IMR-90 (cell line): ENCODE measurements at regions not wholly inside any gene's neighbourhood (a gene's known extent, or its start where the extent isn't known, plus 50 kb on each side); places are given as distances from the start of the nearest gene placed in this dataset.

Experiments used
- ATAC-seq: fragments of 200-7000 bp; cut with Tn5 transposase; 2 replicates; pipeline ENCODE4 v1.9.1; 2020; ENCODE audit warnings: low read depth, mild to moderate bottlenecking, moderate library complexity
- BruUV-seq: library from RNA; stranded (reverse); fragments of 400-500 nt; replicated peaks from 2 replicates; lab custom pipeline; 2021; lab: Mats Ljungman, UMichigan
- CTCF ChIA-PET: fragments of 300-600 bp; formaldehyde crosslinking; extraction: SDS; loops from one replicate; lab custom pipeline; 2021; ENCODE audit warnings: antibody characterized with exemption; lab: Yijun Ruan, JAX
- POLR2A ChIA-PET: fragments of 300-600 bp; sonication (Branson Sonifier 250); formaldehyde crosslinking; loops from one replicate; lab custom pipeline; 2022; ENCODE audit warnings: antibody characterized with exemption; ENCODE audit not compliant: unreplicated experiment; lab: Charles Lee
- DNase-seq: peaks from one replicate; pipeline ENCODE4 v3.0.0; 2013
- H2AFZ ChIP-seq: replicated peaks from 2 replicates; pipeline ENCODE3; 2013; ENCODE audit warnings: low read length, mild to moderate bottlenecking; ENCODE audit not compliant: poor library complexity
- H2AK5ac ChIP-seq: 2 replicates; pipeline ENCODE4 v1.6.1; 2013; ENCODE audit warnings: low read depth, low read length, inconsistent platforms
- H2AK9ac ChIP-seq: replicated peaks from 2 replicates; pipeline ENCODE3; 2013; ENCODE audit warnings: mild to moderate bottlenecking, low read depth, low read length, moderate library complexity; ENCODE audit not compliant: poor library complexity
- H2BK120ac ChIP-seq: 2 replicates; pipeline ENCODE4 v1.6.1; 2013; ENCODE audit warnings: low read depth, low read length, inconsistent platforms
- H2BK15ac ChIP-seq: 3 replicates; pipeline ENCODE4 v1.6.1; 2013; ENCODE audit warnings: low read depth, low read length, inconsistent platforms
- H2BK20ac ChIP-seq: 2 replicates; pipeline ENCODE4 v1.6.1; 2013; ENCODE audit warnings: low read depth, mild to moderate bottlenecking, inconsistent platforms, low read length, moderate library complexity
- H2BK5ac ChIP-seq: 2 replicates; pipeline ENCODE4 v1.6.1; 2013; ENCODE audit warnings: mild to moderate bottlenecking, low read depth, low read length, inconsistent platforms; ENCODE audit not compliant: poor library complexity, severe bottlenecking
- H3K14ac ChIP-seq: replicated peaks from 2 replicates; pipeline ENCODE4 v1.6.1; 2013; ENCODE audit warnings: low read depth, low read length, inconsistent platforms
- H3K18ac ChIP-seq: 2 replicates; pipeline ENCODE4 v1.6.1; 2013; ENCODE audit warnings: low read depth, low read length, control low read depth
- H3K23ac ChIP-seq: 2 replicates; pipeline ENCODE4 v1.6.1; 2013; ENCODE audit warnings: low read depth, low read length, inconsistent platforms
- H3K27ac ChIP-seq: 2 replicates; pipeline ENCODE4 v1.5.1; 2013; ENCODE audit warnings: mild to moderate bottlenecking, control low read depth, low read length; ENCODE audit not compliant: insufficient read depth
- H3K27me3 ChIP-seq: 2 replicates; pipeline ENCODE4 v1.6.1; 2013; ENCODE audit warnings: low read length; ENCODE audit not compliant: control insufficient read depth, insufficient read depth
- H3K36me3 ChIP-seq: 2 replicates; pipeline ENCODE4 v1.6.1; 2013; ENCODE audit warnings: low read length, mixed read lengths; ENCODE audit not compliant: control insufficient read depth, insufficient read depth
- H3K4ac ChIP-seq: 2 replicates; pipeline ENCODE4 v1.6.1; 2013; ENCODE audit warnings: low read depth, low read length, inconsistent platforms
- H3K4me1 ChIP-seq: 2 replicates; pipeline ENCODE4 v1.6.1; 2013; ENCODE audit warnings: low read length, mixed read lengths; ENCODE audit not compliant: control insufficient read depth, insufficient read depth
- H3K4me2 ChIP-seq: 2 replicates; pipeline ENCODE4 v1.6.1; 2013; ENCODE audit warnings: low read depth, mild to moderate bottlenecking, control low read depth, low read length, moderate library complexity
- H3K4me3 ChIP-seq: 2 replicates; pipeline ENCODE4 v1.5.1; 2013; ENCODE audit warnings: low read depth, mild to moderate bottlenecking, control low read depth, low read length, moderate library complexity; ENCODE audit not compliant: insufficient read depth
- H3K56ac ChIP-seq: 2 replicates; pipeline ENCODE4 v1.6.1; 2013; ENCODE audit warnings: low read length, inconsistent platforms; ENCODE audit not compliant: insufficient read depth; ENCODE audit errors: extremely low read depth
- H3K79me1 ChIP-seq, 2 experiments: 2 replicates each; pipeline ENCODE4 v1.6.1; 2013; ENCODE audit warnings: low read length in 2 of 2, inconsistent platforms in 1 of 2, low read depth in 1 of 2
- H3K9ac ChIP-seq: 2 replicates; pipeline ENCODE4 v1.6.1; 2013; ENCODE audit warnings: low read depth, low read length, control low read depth
- H3K9me1 ChIP-seq: 2 replicates; pipeline ENCODE4 v1.6.1; 2013; ENCODE audit warnings: low read length, inconsistent platforms; ENCODE audit not compliant: insufficient read depth
- H3K9me3 ChIP-seq: 2 replicates; pipeline ENCODE4 v1.6.1; 2013; ENCODE audit warnings: low read length; ENCODE audit not compliant: control insufficient read depth, insufficient read depth
- H4K20me1 ChIP-seq: 2 replicates; pipeline ENCODE4 v1.6.1; 2013; ENCODE audit warnings: low read length, inconsistent platforms; ENCODE audit not compliant: insufficient read depth
- H4K5ac ChIP-seq: 2 replicates; pipeline ENCODE4 v1.6.1; 2013; ENCODE audit warnings: mild to moderate bottlenecking, low read depth, low read length, control low read depth
- H4K8ac ChIP-seq, 2 experiments: 2 replicates each; pipeline ENCODE4 v1.6.1; 2013; ENCODE audit warnings: low read depth in 2 of 2, low read length in 2 of 2, control low read depth in 1 of 2, inconsistent platforms in 1 of 2
- H4K91ac ChIP-seq: 2 replicates; pipeline ENCODE4 v1.6.1; 2013; ENCODE audit warnings: low read depth, low read length, inconsistent platforms; ENCODE audit not compliant: insufficient read depth
- CEBPB ChIP-seq: IDR thresholded peaks from 2 replicates; pipeline ENCODE4 v1.6.1; 2012; ENCODE audit warnings: low read depth, low read length, improper control_type of control experiment
- RFX5 ChIP-seq: IDR thresholded peaks from 2 replicates; pipeline ENCODE4 v1.8.0; 2012; ENCODE audit warnings: low read depth, mild to moderate bottlenecking, low read length, moderate library complexity
- dilution Hi-C: fragments of 300-500 bp; cut with HindIII; formaldehyde crosslinking; loops from one replicate; pipeline ENCODE4 v1.14.3; 2018; ENCODE audit warnings: low sequenced_read_pairs; ENCODE audit not compliant: unreplicated experiment
- in situ Hi-C: fragments of 300-500 bp; cut with MboI; formaldehyde crosslinking; loops from 3 replicates; pipeline ENCODE4 v1.14.3; 2019; ENCODE audit warnings: low sequenced_read_pairs, inconsistent platforms, mixed read lengths
- intact Hi-C: fragments of 100-400 bp; cut with micrococcal nuclease; formaldehyde crosslinking; loops from 2 replicates; pipeline ENCODE4 v1.10.0; 2022

DNA sequence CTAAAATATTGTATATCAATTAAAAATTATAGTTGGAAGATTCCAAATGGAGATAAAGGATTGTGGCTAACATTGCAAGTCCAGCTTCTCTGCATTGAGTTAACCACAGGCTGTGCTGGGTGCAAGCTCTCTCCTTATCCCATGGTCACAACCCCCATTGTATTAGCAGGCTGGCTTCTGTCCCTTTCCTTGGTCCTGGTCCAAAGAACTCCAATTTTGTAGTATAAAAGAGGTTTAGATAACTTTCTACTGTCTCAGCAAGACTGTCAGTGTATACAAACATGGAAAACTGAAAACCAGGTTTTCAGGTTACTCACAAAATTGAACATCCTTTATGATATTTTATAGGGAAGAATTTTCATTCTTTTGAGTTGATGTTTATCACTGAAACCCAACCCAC is 76.6 kb upstream of the HS3ST3A1 start:
- in situ Hi-C loops (no loop called here), intact Hi-C loops (no loop called here), dilution Hi-C loops (no loop called here)
- no peak overlapping the region for H3K56ac ChIP-seq
- no peak overlapping the region for H4K5ac ChIP-seq
- no peak overlapping the region for H4K8ac ChIP-seq
- no peak overlapping the region for H2AK5ac ChIP-seq
- no TSS peak for BruUV-seq
- H3K27me3 ChIP-seq = no peaks in the 10 kb centered on the region
- no peak overlapping the region for H3K14ac ChIP-seq
- no peak overlapping the region for H4K91ac ChIP-seq
- DNase-seq (no peak), ATAC-seq (no peak)
- no peaks in the 10 kb centered on the region for H3K79me1 ChIP-seq
- H2BK20ac ChIP-seq = no peak overlapping the region
- no peaks in the 10 kb centered on the region for H3K9me3 ChIP-seq
- POLR2A ChIA-PET = no interaction called here
- no peak overlapping the region for H2BK120ac ChIP-seq
- no peaks in the 10 kb centered on the region for H3K4me1 ChIP-seq
- no peak overlapping the region for H2BK15ac ChIP-seq
- H4K20me1 ChIP-seq = no peaks in the 10 kb centered on the region
- no peak overlapping the region for H3K18ac ChIP-seq
- no peak overlapping the region for H3K9ac ChIP-seq
- H3K4me3 ChIP-seq = no peak overlapping the region
- H2AFZ ChIP-seq = no peak overlapping the region
- no peak overlapping the region for H3K23ac ChIP-seq
- H3K36me3 ChIP-seq = no peaks in the 10 kb centered on the region
- no peak overlapping the region for H3K4ac ChIP-seq
- no peak overlapping the region for H3K27ac ChIP-seq
- H3K4me2 ChIP-seq = no peak overlapping the region
- CTCF ChIA-PET = no interaction called here
- H2AK9ac ChIP-seq = no peak overlapping the region
- H2BK5ac ChIP-seq = no peak overlapping the region
- TF ChIP-seq CEBPB (no peak), RFX5 (no peak)
- H3K9me1 ChIP-seq = no peaks in the 10 kb centered on the region
